ENCODE measurements at regions not wholly inside any gene's neighbourhood (a gene's known extent, or its start where the extent isn't known, plus 50 kb on each side); places are given as distances from the start of the nearest gene placed in this dataset.

DNA sequence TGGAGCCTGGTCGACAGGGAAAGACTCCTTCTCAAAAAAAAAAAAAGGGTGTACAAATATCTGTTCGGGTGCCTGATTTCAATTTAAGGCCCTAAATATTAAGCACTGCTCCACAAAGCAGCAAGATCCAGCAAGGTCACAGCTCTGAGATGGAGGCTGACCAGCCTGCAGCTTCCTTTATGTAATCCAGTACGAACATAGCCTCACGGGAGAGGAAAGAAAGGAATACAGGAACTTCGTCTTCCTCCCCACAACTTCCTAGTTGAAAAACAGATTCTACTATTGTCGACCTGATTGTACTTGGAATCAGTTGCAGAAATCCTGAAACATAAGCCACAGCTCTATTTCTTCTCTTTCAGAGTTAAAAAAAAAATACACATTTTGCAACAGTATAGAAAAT is 53.5 kb upstream of the TBC1D9 start:
- no peak for DNase-seq (ENCODE audit: low read depth in 2 of 2)
- TF ChIP-seq, protein P1, sequence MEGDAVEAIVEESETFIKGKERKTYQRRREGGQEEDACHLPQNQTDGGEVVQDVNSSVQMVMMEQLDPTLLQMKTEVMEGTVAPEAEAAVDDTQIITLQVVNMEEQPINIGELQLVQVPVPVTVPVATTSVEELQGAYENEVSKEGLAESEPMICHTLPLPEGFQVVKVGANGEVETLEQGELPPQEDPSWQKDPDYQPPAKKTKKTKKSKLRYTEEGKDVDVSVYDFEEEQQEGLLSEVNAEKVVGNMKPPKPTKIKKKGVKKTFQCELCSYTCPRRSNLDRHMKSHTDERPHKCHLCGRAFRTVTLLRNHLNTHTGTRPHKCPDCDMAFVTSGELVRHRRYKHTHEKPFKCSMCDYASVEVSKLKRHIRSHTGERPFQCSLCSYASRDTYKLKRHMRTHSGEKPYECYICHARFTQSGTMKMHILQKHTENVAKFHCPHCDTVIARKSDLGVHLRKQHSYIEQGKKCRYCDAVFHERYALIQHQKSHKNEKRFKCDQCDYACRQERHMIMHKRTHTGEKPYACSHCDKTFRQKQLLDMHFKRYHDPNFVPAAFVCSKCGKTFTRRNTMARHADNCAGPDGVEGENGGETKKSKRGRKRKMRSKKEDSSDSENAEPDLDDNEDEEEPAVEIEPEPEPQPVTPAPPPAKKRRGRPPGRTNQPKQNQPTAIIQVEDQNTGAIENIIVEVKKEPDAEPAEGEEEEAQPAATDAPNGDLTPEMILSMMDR (IDR thresholded peaks at IDR 0.05; ENCODE audit: low read depth, low read length), result no peak
- no peak overlapping the region for H3K4me3 ChIP-seq (replicated peaks in 1 of 2; ENCODE audit: low read depth in 2 of 2, low read length in 2 of 2)

DNA sequence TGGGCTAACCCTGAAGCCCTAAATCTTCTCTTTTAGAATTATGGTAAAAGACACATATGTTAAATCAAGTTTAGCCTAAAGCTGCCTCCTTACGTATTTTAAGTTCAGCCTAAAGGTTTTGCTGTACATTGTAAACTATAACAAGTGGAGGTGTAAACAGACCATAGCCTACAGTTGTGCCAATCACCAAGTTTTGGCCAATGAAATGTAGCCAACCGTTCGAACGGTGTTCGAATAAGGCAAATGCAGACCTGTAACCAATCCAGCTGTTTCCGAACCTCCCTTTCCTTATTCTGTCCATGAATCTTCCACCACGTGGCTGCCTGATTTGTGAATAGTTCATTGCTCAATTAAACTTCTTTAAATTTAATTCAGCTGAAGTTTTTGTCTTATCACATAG is 52.1 kb upstream of the TBC1D9 start:
- no peak overlapping the region for H3K4me3 ChIP-seq (replicated peaks in 1 of 2; ENCODE audit: low read depth in 2 of 2, low read length in 2 of 2)
- DNase-seq (ENCODE audit: low read depth in 2 of 2), result no peak
- TF ChIP-seq, protein P1 (IDR thresholded peaks at IDR 0.05; ENCODE audit: low read depth, low read length), result no peak

DNA sequence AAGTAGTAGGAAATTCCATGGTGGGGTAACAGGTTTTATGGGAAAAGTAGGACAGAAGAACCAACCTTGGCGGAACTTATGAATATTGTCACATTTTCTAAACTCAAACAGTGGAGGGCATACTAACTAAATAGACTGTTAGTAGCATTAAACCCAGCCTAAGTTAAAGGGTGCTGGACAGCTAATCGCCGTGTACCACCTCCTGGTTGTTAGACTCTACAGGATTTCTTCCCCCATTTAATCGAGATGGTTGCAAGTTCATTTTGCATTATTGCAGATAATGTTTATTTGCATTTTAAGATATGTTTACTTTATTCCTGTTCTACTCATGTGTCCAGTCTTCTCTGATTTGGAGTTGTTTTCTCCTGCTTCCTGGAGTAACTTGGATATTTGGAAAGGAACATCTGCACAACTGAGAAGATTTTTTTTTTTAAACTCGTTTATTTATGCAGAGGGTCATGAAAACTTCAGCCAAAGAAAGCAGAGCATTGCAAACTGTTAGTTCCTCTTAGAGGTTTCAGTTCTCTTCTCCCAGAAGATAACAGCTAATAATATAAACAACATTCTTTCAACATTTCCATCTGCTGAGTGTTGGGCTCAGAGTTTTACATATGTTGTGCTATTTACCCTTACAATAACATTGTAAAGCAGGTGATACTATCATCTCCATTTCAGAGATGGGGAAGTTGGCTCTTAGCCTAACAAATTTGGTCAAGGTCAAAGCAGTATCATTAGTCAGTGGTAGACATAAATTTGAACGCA is 51.5 kb upstream of the TBC1D9 start:
- DNase-seq (ENCODE audit: low read depth in 2 of 2), result peak in 1 of 2 donors; percentile 18
- TF ChIP-seq, protein P1 (IDR thresholded peaks at IDR 0.05; ENCODE audit: low read depth, low read length), result no peak
- no peak overlapping the region for H3K4me3 ChIP-seq (replicated peaks in 1 of 2; ENCODE audit: low read depth in 2 of 2, low read length in 2 of 2)

DNA sequence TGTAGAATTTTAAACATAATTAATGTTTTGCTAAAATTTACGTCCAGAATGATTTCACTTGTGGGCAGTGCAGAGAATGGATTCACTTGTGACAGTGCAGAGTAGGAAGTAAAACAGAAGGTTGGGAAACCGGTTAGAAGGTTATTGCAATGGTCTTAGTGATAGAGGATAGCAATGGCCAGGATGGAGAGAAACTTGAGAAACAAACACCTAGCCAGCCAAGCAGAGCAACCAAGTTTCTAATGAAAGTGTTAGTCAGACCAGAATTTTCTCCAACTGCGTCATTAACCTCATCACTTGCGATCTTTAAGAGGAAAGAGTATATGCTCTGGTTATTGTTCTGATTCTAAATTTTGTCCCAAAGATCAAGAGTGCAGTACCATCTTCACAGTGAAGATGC is 50.0 kb upstream of the TBC1D9 start:
- no peak for DNase-seq (ENCODE audit: low read depth in 2 of 2)
- TF ChIP-seq, protein P1 (IDR thresholded peaks at IDR 0.05; ENCODE audit: low read depth, low read length), result no peak

More for the DNA sequence above, 50.0 kb upstream of the TBC1D9 start:
- H3K4me3 ChIP-seq (replicated peaks in 1 of 2; ENCODE audit: low read depth in 2 of 2, low read length in 2 of 2), result no peak overlapping the region
